Superior temporal gyrus (tissue), 1 donor: ENCODE measurements at regions not wholly inside any gene's neighbourhood (a gene's known extent, or its start where the extent isn't known, plus 50 kb on each side); places are given as distances from the start of the nearest gene placed in this dataset.

Experiments used
- DNase-seq: peaks from one replicate; pipeline ENCODE4 v3.0.0-alpha.2; 2016; ENCODE audit errors: extremely low spot score

DNA sequence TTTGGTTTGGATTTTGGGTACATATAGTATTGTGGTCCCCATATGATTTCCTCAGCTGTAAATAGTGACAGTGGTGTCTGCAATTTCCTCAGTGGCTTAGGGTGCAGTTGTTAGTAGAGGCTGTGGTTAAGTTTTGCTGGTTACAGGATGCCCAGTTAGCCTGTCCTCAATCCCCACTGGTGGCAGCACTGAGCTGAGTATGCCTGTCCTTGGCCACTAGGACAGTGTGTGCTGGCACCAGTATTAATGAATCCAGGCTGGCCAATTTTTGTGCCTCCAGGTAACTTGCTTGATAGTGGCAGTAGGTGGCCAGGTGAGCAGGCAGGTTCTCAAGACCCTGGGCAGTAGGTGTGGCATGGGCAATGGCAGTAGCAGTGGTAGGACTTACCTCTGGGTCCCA is 973.1 kb downstream of the TMEM182 start:
- no peak for DNase-seq

DNA sequence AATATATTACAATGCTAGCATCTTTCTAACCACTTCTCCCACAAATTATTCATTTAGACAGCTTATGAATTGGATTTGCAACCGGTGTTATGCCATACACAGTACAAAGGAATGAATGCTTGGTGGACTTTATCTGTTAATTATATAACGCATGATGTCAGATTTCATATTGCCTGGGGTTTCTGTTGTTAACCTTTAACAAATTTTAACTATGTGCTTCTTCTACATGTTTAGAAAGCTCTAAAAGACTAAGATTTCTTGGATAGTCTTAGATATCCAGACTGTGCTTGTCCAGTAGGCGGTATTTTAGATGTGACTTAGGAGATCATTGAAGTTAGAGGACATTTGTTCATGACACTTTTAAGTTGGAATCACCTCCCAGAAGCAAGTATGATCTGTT is 976.3 kb downstream of the TMEM182 start:
- no peak for DNase-seq

DNA sequence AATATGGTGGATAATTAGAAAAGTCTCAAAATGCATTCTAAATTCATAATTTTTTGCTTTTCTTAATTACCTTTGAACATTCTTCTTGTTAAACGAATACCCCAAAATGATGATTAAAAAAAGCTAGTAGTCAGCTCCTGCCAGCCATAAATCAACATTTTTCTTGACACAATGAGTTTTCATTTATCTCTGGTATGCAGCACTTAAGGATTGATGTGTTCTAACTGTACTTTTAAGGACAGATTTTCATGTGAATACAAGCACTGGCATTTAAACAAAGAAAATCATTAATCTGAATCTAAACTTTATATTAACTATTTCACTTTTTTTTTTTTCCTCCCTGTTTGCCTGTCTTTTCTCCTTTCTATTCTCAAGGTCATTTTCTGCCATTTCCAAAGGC is 976.8 kb downstream of the TMEM182 start:
- DNase-seq, result no peak

DNA sequence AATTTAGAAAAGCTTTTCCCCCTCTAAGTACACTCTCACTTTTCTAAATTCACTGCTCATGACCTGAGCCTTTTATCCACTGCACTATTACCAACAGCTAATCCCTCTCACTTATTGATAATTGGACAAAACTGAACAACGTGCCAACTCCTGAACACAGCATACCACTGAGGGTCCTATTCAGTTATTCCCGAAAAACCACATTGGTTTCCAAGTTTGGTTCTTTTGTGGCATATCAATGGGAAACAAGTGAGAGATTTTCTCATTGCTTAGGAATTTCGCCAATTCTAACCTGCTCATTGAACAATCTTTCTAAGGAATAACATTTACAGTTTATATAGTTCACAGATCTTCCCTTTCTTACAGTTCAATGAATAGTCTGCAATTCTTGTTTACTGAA is 977.4 kb downstream of the TMEM182 start:
- DNase-seq, result no peak

DNA sequence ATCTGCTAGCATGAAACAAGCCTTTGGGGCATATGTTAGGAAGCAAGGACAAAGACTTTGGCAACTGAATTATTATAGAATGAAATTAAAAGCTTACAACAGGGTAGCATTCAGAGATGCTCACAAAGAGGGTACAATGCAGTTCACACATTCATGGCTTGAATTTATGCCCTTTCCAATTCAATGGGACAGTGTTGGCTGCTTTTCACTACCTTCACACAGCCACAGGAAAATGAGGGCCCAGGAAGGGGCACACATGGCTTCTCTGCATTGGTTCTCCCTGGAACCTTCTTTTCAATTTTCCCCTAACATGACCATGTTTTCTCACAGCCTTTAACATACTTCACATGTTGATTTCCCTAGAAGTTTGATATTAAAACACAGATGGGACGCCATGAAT is 978.1 kb downstream of the TMEM182 start:
- no peak for DNase-seq

DNA sequence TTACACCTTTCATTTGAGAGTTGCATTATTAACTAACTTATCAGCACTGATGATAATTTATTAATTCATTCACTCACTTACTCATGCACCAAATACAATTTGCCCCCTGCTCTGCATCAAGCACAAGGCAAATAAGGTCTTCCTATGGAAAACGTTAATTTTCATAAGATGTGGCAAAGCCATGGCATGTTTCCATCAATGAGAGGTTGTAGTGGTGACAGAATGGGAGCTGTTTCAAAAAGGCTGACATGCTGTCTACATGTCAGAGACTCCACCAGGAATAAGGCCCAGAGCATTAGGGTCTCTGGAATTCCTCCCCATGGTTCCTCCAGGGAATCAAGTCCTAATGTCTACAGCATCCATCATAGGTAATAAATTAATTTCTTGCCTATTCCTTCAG is 978.8 kb downstream of the TMEM182 start:
- no peak for DNase-seq

DNA sequence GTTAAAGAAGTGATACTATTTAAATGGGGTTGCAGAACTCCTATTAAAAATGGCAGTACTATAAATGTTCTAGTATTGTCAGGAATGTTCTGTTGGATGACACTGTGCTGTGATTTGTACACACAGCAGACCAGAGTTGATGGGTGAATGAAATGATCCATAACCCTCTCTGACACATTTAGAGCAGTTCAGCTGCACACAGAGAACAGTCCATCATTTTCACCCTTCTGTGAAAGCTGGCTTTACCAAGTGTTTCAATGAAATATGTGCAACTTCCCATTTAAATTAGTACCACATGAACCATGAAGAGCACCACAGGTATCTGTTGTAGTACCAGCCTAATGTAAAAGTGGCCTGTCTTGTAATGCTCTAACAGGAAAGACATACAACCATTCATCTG is 981.4 kb downstream of the TMEM182 start:
- no peak for DNase-seq

DNA sequence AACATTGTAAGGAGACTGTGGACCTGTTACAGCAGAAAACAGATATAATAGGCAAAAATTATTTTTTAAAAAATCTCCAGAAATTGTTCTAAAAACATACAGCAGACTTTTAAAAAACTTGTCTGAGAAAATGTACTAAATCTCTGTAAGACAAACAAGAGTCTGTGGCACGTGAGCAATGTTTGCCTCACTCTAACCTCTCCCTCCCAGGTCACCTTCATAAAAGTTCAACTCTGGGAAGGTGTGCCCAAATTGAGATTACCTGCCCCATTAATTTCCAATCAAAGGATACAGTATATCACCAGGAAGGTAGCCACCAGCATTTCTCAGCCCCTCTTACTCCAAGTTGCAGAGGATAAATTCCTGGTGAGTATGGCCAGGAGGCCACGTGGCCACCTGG is 992.7 kb downstream of the TMEM182 start:
- no peak for DNase-seq

DNA sequence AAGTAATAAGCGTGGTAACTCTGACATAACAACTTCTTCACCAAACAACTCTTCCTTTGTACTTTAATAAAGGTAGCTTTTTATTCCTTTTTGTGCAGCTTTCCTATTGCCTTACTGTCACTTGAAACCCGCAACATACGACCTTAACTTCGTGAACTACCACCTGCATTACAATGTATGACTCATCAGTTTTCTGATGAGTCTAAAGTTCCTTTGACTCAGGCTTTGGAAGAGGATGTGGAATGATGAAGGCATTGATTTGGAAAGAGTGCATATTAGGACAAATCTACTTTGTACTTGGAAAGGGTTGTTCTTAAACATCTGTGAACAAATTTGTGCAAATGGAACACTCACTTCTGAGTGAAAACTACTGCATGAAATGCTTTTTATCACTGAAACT is 1012.1 kb downstream of the TMEM182 start:
- DNase-seq, result no peak

DNA sequence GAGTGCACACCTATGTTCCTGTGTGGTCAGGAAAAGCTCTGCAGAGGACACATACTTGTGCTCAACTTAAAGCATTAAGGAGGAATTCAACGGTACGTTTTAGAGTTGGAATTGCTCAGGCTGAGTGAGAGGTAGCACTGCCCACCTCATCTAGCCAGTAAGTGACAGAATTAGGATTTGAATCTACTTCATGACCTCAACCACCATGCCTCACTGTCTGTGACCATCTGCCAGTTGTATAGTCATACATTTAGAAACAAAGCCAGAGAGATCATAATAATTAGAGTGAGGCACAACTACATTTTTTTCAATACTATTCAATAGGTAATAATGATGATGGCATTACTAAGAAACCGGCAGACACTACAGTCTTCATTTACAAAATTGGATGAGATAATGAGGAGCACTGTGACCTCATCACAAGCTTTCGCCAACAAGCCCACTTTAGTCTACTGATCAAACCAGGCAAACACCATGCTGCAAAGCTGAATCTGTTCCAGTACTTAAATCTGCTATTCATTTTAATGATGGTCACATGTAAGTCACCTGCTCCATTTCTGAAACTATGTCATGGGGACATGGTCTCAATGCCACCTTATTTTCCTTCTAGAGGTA is 1018.4 kb downstream of the TMEM182 start:
- no peak for DNase-seq

DNA sequence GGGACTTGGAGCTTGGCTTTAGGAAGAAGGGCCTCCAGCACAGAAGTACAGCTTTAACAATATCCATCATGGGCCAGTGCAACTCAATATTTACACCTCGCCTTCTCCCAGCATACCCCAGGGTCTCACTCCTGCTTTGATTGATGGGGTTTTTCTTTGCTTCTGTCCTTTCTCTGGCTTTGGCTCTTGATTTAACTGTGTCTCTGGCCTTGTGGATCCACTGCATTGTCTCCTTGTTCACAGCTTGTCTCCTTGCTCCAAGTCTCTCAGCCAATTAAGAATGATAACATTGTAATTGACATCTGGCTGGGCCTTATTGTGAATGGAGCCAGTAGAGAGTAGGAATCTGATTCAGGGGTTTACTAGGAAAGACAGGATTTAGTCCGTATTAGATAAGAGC is 1019.5 kb downstream of the TMEM182 start:
- no peak for DNase-seq

DNA sequence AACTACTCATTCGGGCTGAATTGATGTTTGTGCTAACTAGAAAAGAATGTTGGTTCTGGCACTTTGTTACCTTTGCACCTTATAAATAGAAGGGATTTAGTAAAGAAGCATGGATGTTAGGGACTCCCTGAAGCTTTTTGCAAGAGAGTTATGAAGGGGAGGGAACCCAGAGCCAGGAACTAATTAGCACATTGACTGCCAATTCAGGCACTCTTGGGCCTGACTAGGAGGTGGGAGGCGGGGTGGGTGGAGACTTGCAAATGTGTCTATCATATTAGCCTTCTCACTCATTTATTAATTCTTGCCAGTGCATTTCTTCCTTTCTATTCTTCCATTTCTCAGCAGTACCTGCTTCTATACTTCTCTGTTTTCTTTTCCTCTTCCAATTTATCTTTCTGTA is 1022.4 kb downstream of the TMEM182 start:
- no peak for DNase-seq

DNA sequence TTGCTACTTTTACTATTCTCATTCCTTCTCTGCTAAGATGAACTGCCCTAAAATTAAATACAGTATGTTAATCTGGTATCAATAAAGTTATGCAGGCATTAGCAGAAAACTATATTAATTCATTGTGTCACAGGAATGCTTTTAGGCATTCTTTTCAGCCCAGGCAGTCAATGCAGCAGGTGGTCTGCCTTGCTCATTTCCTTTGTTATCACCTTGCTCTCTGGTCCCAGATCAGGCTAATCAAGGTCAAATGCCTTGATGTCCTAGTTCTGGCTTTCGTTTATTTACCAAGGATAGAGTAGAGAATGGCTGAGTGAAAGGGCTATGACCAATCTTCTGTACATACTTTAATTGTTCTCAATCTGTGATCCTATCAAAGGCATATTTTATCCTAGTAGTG is 1023.6 kb downstream of the TMEM182 start:
- no peak for DNase-seq

DNA sequence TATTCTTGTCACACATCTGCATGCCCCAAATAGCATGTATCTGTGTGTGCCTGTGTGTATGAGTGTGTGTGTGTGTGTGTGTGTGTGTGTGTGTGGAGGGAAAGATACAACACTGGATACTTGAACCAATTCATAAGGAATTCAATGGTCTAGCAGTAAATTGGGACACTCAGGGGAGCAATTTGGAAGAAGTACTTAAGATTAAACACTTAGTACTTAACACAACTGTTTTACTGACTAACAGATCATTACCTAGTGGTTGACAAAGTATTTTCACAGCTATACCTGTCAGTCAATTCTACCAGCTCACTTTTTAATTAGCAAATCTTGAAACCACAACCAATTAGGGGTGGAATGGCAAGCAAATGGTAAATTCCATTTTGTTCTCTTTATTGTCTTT is 1024.1 kb downstream of the TMEM182 start:
- DNase-seq, result no peak

DNA sequence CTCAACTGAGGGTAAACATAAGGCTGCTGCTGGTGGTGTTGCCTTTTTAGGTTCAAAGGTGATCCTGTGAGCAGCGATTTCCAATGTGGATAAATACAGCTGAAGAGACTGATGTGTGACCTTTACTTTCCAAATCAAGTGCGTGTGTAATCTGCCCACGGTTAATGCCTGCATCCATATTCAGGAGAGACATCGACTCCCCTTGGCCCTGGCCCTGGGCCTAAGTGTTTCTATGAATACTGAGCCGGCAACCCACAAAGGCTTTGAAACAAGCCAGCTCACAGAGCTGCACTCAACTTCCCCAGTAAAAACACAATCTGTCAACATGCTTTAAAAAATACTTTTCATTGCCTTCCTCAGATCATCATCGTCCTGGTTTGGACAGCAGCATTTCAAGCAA is 1026.6 kb downstream of the TMEM182 start:
- DNase-seq, result no peak

DNA sequence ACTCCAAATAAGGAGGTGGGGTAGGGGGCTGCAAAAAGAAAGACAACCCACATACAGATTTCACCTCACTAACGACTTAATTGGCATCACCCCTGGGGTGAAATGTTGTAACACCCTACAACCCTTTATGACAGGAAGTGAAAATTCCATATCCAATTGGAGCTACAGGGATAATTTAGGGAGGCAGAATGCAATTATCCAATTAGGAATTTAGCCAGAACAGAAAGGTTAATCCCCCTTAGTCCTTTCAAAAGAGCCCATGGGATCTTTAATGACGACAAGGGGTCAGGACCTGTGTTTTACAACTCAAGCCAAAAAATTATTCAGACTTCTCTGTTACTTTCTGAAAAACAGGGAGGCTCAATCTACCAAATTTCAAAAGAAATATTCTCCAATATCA is 1027.1 kb downstream of the TMEM182 start:
- DNase-seq, result no peak

DNA sequence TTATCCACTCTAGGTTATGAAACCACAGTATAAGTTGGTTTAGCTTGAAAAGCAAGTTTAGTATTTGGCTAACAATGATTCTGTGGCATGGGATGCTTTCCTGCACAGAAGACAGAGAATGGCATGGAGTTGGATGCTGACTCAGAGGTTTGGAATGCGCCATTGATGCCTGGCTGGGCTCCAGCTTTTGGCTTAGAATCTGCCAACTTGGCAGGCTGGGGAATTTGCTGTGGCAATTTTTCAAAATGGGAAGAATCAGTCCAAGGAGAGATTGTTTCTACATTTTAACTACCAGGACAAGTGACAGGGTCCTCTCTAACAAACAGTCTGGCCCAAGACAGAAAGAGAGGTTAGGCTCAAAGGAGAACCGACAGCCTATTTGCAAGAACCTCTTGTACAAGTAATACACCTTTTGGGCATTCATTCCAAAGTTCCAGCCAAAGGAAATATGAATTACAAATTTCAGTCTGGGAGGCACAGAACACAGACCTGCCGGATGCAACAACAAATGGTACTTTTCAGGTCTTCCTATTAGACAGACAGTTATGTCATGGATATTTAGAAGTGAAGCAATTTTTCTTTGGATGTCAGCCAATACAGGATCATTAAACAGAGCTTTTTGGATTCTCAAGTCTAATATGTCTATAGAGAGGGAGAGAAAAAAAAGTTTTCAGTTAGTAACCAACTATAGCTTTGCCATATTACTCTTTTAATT is 1027.7 kb downstream of the TMEM182 start:
- DNase-seq, result peak; percentile 82

DNA sequence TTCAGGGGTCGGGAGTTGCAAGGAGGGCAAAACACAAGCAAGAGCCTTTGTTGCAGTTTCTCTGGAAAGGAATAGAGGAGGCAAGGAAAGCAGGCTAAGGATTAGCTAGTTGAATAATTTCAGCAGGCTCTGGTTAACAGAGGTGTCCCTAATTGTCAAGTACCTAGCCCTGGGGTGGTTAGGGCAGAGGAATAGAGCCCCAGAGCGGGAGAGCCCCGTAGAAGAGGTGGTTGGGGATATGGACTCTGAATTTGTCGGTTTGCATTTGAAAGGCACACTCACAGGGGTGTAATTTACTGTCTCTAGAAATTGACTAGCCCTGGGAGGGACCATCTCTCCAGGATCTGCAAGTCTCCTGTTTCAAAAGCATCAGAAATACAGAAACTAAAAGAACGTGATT is 1030.2 kb downstream of the TMEM182 start:
- no peak for DNase-seq

DNA sequence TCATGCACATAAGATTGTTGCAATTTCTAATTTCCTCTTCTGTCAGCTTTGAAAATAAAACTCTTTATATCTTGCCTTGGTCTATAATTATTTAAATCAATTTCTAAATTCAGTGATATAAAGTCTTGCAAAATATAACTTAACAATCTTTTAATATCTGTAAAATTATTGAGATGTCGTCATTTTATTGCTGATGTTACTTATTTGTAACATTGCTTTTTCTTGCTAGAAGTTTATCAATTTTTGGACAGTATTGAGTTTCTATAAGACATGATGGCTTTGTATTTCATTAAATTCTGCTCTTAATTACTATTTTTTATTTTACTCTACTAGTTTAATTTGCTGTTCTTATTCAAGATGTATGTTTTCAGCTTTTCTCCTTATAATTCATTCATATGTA is 1036.5 kb downstream of the TMEM182 start:
- no peak for DNase-seq

DNA sequence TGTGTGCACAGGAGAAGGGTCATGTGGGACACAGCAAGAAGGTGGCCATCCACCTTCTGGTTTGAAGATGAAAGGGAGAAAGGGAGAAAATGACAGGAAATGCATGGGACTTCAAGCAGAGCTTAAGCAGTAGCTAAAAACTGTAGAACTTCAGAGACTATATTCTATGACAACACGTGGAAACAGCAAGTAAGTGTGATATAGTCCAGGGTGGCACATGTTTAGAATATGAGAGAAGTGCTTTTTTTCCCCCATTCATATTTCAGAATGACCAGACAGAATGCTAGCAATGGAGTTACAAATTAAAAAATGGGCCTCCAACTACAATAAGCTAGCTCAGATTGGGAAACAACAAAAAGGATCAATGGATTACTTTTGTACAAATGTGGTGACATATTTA is 1042.2 kb downstream of the TMEM182 start:
- no peak for DNase-seq

DNA sequence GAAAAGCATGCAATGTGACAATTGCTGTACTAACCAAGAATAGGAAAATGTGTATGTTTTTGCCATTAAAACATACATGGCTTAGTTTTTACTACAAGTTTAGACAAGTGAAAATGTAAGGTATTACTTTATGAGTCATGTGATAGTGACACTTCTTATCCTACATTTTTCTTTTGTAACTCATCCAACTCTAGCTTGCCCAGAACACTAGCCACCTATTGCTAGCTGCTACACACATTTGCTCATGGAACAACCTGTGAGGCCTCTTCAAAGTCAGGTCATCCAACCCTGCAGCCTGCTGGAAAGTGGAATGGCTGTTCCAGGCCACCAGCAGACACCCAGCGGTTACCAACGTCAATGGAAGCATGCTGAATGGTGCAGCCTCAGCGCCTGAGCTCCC is 1043.9 kb downstream of the TMEM182 start:
- DNase-seq, result no peak

DNA sequence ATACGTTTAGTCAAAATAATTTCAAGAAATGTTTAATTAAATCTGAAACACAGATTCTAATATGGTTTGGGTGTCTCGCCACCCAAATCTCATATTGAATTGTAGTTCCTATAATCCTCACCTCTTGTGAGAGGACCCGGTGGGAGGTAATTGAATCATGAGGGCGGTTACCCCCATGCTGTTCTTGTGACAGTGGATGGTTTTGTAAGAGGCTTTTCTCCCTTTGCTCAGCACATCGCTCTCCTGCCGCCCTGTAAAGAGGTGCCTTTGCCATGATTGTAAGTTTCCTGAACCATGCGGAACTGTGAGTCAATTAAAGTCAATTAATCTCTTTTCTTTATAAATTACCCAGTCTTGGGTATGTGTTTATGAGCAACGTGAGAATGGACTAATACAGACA is 1045.1 kb upstream of the POU3F3 start:
- DNase-seq, result no peak

DNA sequence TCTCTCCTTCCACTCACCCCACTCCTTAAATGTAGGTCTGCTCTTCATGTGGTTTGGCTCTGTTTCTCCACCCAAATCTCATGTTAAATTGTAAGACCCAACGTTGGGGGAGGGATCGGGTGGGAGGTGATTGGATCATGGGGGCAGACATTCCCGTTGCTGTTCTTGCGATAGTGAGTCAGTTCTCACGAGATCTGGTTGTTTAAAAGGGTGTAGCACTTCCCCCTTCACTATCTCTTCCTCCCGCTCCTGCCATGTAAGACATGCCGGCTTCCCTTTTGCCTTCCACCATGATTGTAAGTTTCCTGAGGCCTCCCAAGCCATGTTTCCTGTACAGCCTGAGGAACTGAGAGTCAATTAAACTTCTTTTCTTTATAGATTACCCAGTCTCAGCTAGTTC is 1044.5 kb upstream of the POU3F3 start:
- no peak for DNase-seq

DNA sequence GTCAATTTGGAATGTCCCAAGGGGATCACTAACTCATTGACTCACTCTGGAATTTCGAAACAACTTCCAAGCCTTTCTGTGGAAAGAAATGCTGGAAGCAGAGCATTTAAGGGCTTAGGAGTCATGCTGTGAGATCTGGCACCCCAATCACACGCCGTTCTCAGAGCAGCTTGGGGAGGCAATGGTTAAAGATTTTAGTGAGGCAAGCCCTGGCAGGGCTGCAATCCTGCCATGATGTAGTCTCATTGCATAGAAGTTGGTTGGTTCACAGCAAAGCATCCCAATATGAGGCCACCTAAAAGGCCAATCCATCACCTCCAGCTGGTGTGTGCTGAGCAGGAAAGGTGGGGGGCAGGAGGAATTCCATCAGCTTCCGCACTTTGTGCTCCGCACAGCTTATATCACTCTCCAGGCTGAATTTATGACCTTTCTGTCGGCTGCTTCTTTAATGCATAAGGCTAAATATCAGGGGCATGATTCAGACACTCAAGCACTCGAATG is 1043.9 kb upstream of the POU3F3 start:
- DNase-seq, result no peak
